SK-N-SH (cell line): ENCODE measurements at regions not wholly inside any gene's neighbourhood (a gene's known extent, or its start where the extent isn't known, plus 50 kb on each side); places are given as distances from the start of the nearest gene placed in this dataset.

Experiments used
- CTCF ChIA-PET: fragments of 300-600, 350-600 bp; formaldehyde crosslinking; extraction: SDS; loops from one replicate; lab custom pipeline; 2021; lab: Yijun Ruan, JAX
- POLR2A ChIA-PET: fragments of 350-600 bp; sonication (Branson Sonifier 250); formaldehyde crosslinking; extraction: SDS; loops from one replicate; lab custom pipeline; 2020; ENCODE audit warnings: antibody characterized with exemption, inconsistent platforms; lab: Yijun Ruan, JAX
- DNase-seq: peaks from one replicate; pipeline ENCODE4 v3.0.0; 2012
- H2AFZ ChIP-seq: fragments of 200-600 bp; sonication (generic); 2 replicates; pipeline ENCODE4 v1.8.1; 2016; ENCODE audit warnings: antibody characterized with exemption, mild to moderate bottlenecking, low read depth
- H3F3A ChIP-seq: fragments of 200-600 bp; sonication (generic); replicated peaks from 2 replicates; pipeline ENCODE3; 2016; ENCODE audit warnings: antibody characterized with exemption, mild to moderate bottlenecking; ENCODE audit not compliant: insufficient read depth
- H3K27ac ChIP-seq, 2 experiments: fragments of 200-500 bp in 1 of 2; fragments of 200-600 bp in 1 of 2; sonication (Bioruptor generic) in 1 of 2; sonication (generic), shearing (Covaris generic) in 1 of 2; 2 replicates each; pipeline versions ENCODE4 v1.5.1 to v1.6.1; 2014 to 2016; ENCODE audit warnings: low read depth in 2 of 2, inconsistent platforms in 1 of 2, low read length in 1 of 2, mild to moderate bottlenecking in 1 of 2, mixed read lengths in 1 of 2
- H3K27me3 ChIP-seq: fragments of 200-600 bp; sonication (generic), shearing (Covaris generic); 2 replicates; pipeline ENCODE4 v1.6.1; 2016; ENCODE audit warnings: mixed run types; ENCODE audit not compliant: insufficient read depth
- H3K36me3 ChIP-seq, 2 experiments: fragments of 200-500 bp in 1 of 2; fragments of 200-600 bp in 1 of 2; sonication (Bioruptor generic) in 1 of 2; sonication (generic) in 1 of 2; replicated peaks in 1 of 2; 2 replicates each; pipeline versions ENCODE3 to v1.5.1; 2014 to 2016; ENCODE audit warnings: low read length in 1 of 2, mild to moderate bottlenecking in 1 of 2; ENCODE audit not compliant: insufficient read depth in 2 of 2, control insufficient read depth in 1 of 2
- H3K4me1 ChIP-seq, 2 experiments: fragments of 200-500 bp in 1 of 2; fragments of 200-600 bp in 1 of 2; sonication (Bioruptor generic) in 1 of 2; sonication (generic), shearing (Covaris generic) in 1 of 2; 2 replicates each; pipeline versions ENCODE4 v1.5.1 to v1.6.1; 2014 to 2016; ENCODE audit warnings: low read depth in 1 of 2, low read length in 1 of 2, mixed run types in 1 of 2; ENCODE audit not compliant: insufficient read depth in 2 of 2, control insufficient read depth in 1 of 2
- H3K4me2 ChIP-seq: fragments of 200-600 bp; sonication (generic), shearing (Covaris generic); 2 replicates; pipeline ENCODE4 v1.6.1; 2017; ENCODE audit warnings: mixed run types
- H3K4me3 ChIP-seq, 2 experiments: fragments of 200-500 bp in 1 of 2; fragments of 200-600 bp in 1 of 2; sonication (Bioruptor generic) in 1 of 2; sonication (generic), shearing (Covaris generic) in 1 of 2; 2 replicates each; pipeline versions ENCODE4 v1.5.1 to v1.8.1; 2014 to 2016; ENCODE audit warnings: low read depth in 2 of 2, inconsistent platforms in 1 of 2, low read length in 1 of 2, mild to moderate bottlenecking in 1 of 2, mixed read lengths in 1 of 2, moderate library complexity in 1 of 2
- H3K79me2 ChIP-seq: fragments of 200-600 bp; sonication (generic); 2 replicates; pipeline ENCODE4 v1.8.1; 2017; ENCODE audit warnings: mild to moderate bottlenecking; ENCODE audit not compliant: insufficient read depth
- H3K9ac ChIP-seq: fragments of 200-600 bp; sonication (generic); 2 replicates; pipeline ENCODE4 v1.6.1; 2017; ENCODE audit warnings: mixed run types
- H3K9me2 ChIP-seq: fragments of 200-600 bp; sonication (generic); 2 replicates; pipeline ENCODE4 v1.6.1; 2017; ENCODE audit warnings: mixed run types
- H3K9me3 ChIP-seq: fragments of 200-600 bp; sonication (generic); 2 replicates; pipeline ENCODE4 v1.6.1; 2017; ENCODE audit warnings: mixed run types, mild to moderate bottlenecking, moderate library complexity
- H4K20me1 ChIP-seq: fragments of 200-600 bp; sonication (generic); 2 replicates; pipeline ENCODE4 v1.6.1; 2017; ENCODE audit warnings: mild to moderate bottlenecking, mixed run types; ENCODE audit not compliant: insufficient read depth
- CHD2 ChIP-seq: fragments of 150-350 bp; IDR thresholded peaks from 2 replicates; pipeline ENCODE4 v1.6.1; 2018; ENCODE audit warnings: low read length; ENCODE audit not compliant: partially characterized antibody
- FOSL2 ChIP-seq: IDR thresholded peaks from 2 replicates; pipeline ENCODE4 v1.4.0; 2012; ENCODE audit warnings: low read depth, mild to moderate bottlenecking, moderate library complexity, borderline replicate concordance
- FOXJ3 ChIP-seq: sonication (generic); formaldehyde crosslinking; IDR thresholded peaks from 2 replicates; pipeline ENCODE4 v1.5.1; 2020; ENCODE audit warnings: mild to moderate bottlenecking, missing genetic modification reagents
- JUND ChIP-seq: IDR thresholded peaks from 2 replicates; pipeline ENCODE4 v1.4.0; 2012
- MEF2A ChIP-seq: IDR thresholded peaks from 2 replicates; pipeline ENCODE4 v1.4.0; 2012; ENCODE audit warnings: low read depth, borderline replicate concordance
- NRF1 ChIP-seq: IDR thresholded peaks from 2 replicates; pipeline ENCODE4 v1.6.1; 2012; ENCODE audit warnings: low read depth, mild to moderate bottlenecking, low read length
- POLR2AphosphoS5 ChIP-seq: IDR thresholded peaks from 2 replicates; pipeline ENCODE4 v1.6.1; 2012; ENCODE audit warnings: low read depth, low read length
- RAD21 ChIP-seq: IDR thresholded peaks from 2 replicates; pipeline ENCODE4 v1.6.1; 2012; ENCODE audit warnings: mild to moderate bottlenecking, low read length
- REST ChIP-seq: IDR thresholded peaks from 2 replicates; pipeline ENCODE4 v1.6.1; 2012; ENCODE audit warnings: mild to moderate bottlenecking, low read depth, low read length, moderate library complexity
- RFX5 ChIP-seq: IDR thresholded peaks from 2 replicates; pipeline ENCODE4 v1.6.1; 2012; ENCODE audit warnings: mild to moderate bottlenecking, improper control_type of control experiment, low read length
- RXRA ChIP-seq: IDR thresholded peaks from 2 replicates; pipeline ENCODE4 v1.4.0; 2012; ENCODE audit warnings: low read depth, mild to moderate bottlenecking, borderline replicate concordance
- SMC3 ChIP-seq: IDR thresholded peaks from 2 replicates; pipeline ENCODE4 v1.6.1; 2012; ENCODE audit warnings: low read depth, low read length, improper control_type of control experiment
- TAF1 ChIP-seq: IDR thresholded peaks from 2 replicates; pipeline ENCODE4 v1.6.1; 2012; ENCODE audit warnings: low read depth, mild to moderate bottlenecking, low read length, moderate library complexity, borderline replicate concordance
- TEAD4 ChIP-seq: IDR thresholded peaks from 2 replicates; pipeline ENCODE4 v1.4.0; 2012; ENCODE audit warnings: mild to moderate bottlenecking, borderline replicate concordance; ENCODE audit not compliant: insufficient read depth
- USF2 ChIP-seq: fragments of 150-350 bp; IDR thresholded peaks from 2 replicates; pipeline ENCODE4 v1.6.1; 2017; ENCODE audit warnings: antibody characterized with exemption, low read length, low read depth, borderline replicate concordance
- YY1 ChIP-seq: IDR thresholded peaks from 2 replicates; pipeline ENCODE4 v1.4.0; 2012; ENCODE audit warnings: low read depth, mild to moderate bottlenecking
- ZBTB33 ChIP-seq: IDR thresholded peaks from 2 replicates; pipeline ENCODE4 v1.4.0; 2012; ENCODE audit warnings: low read depth, borderline replicate concordance
- WGBS: methylation state at CpG from one replicate; pipeline ENCODE4 v1.1.6; 2017; ENCODE audit warnings: low lambda C conversion rate; 5-methylcytosine and 5-hydroxymethylcytosine counted together
- TF ChIP-seq, protein P1 (sequence below): fragments of 150-350 bp; IDR thresholded peaks from 2 replicates; pipeline ENCODE4 v1.6.1; 2016; ENCODE audit warnings: mild to moderate bottlenecking, low read depth, low read length
- TF ChIP-seq, protein P2 (sequence below): IDR thresholded peaks from 2 replicates; pipeline ENCODE4; 2012

DNA sequence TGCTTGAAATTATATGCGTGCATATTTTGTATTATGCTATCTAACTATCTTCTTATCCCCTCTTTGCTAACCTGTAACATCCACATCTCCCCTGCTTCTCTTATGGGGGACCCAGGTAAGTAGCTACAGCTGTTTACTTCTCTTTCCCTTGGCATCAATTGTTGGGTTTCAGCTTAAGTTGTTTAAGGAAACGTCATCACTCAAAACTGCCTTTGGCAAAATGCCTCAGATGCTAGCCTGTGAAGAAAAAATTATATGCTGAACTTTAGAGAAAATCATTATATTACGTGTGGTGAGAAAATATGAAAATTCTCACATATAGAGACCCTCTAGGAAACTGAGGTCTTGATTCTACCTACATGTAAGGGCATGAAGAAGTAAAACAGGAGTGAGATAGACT, 447.0 kb upstream of the NECTIN3 start:
- H3K9me2 ChIP-seq: no peaks in the 10 kb centered on the region
- no peak overlapping the region for H3K9ac ChIP-seq
- TF ChIP-seq YY1 (no peak), ZBTB33 (no peak), FOSL2 (no peak), REST (no peak), JUND (no peak), TAF1 (no peak), SMC3 (no peak), RXRA (no peak), MEF2A (no peak), POLR2AphosphoS5 (no peak), CHD2 (no peak), RFX5 (no peak), TEAD4 (no peak), USF2 (no peak), NRF1 (no peak), FOXJ3 (no peak), RAD21 (no peak)
- TF ChIP-seq, protein P1, sequence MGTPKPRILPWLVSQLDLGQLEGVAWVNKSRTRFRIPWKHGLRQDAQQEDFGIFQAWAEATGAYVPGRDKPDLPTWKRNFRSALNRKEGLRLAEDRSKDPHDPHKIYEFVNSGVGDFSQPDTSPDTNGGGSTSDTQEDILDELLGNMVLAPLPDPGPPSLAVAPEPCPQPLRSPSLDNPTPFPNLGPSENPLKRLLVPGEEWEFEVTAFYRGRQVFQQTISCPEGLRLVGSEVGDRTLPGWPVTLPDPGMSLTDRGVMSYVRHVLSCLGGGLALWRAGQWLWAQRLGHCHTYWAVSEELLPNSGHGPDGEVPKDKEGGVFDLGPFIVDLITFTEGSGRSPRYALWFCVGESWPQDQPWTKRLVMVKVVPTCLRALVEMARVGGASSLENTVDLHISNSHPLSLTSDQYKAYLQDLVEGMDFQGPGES: no peak
- TF ChIP-seq, protein P2, sequence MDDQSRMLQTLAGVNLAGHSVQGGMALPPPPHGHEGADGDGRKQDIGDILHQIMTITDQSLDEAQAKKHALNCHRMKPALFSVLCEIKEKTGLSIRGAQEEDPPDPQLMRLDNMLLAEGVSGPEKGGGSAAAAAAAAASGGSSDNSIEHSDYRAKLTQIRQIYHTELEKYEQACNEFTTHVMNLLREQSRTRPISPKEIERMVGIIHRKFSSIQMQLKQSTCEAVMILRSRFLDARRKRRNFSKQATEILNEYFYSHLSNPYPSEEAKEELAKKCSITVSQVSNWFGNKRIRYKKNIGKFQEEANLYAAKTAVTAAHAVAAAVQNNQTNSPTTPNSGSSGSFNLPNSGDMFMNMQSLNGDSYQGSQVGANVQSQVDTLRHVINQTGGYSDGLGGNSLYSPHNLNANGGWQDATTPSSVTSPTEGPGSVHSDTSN: no peak
- H3K4me2 ChIP-seq: no peak overlapping the region
- no peak overlapping the region for H3K27ac ChIP-seq
- ChIA-PET CTCF (no interaction called here), POLR2A (no interaction called here)
- no peak for DNase-seq
- H2AFZ ChIP-seq: no peak overlapping the region
- WGBS: 65% methylated on average over 3 of the region's 3 CpGs
- no peaks in the 10 kb centered on the region for H3K27me3 ChIP-seq
- H3K4me1 ChIP-seq: no peaks in the 10 kb centered on the region
- no peak overlapping the region for H3K4me3 ChIP-seq
- no peaks in the 10 kb centered on the region for H3K36me3 ChIP-seq
- H3K9me3 ChIP-seq: no peaks in the 10 kb centered on the region
- H3K79me2 ChIP-seq: no peaks in the 10 kb centered on the region
- H4K20me1 ChIP-seq: no peaks in the 10 kb centered on the region
- H3F3A ChIP-seq: no peaks in the 10 kb centered on the region
